ENCODE measurements at regions not wholly inside any gene's neighbourhood (a gene's known extent, or its start where the extent isn't known, plus 50 kb on each side); places are given as distances from the start of the nearest gene placed in this dataset.

DNA sequence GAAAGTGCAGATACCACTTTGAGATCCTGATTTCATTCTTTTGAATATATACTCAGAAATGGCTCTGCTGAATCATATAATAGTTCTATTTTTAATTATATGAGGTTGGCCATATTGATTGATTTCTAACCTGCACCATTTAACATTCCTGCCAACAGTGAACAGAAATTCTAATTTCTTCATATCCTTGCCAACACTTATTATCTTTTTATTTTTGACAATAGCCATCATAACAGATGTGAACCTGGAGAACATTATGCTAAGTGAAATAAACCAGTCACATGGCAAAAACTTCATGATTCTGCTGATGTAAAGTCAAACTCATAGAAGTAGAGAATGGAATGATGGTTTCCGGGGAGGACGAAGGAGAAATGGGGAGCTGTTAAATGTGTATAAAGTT is 344.5 kb upstream of the CYRIA start:
- DNase-seq (ENCODE audit: insufficient read length, low spot score), result no peak
- TF ChIP-seq, protein P1, sequence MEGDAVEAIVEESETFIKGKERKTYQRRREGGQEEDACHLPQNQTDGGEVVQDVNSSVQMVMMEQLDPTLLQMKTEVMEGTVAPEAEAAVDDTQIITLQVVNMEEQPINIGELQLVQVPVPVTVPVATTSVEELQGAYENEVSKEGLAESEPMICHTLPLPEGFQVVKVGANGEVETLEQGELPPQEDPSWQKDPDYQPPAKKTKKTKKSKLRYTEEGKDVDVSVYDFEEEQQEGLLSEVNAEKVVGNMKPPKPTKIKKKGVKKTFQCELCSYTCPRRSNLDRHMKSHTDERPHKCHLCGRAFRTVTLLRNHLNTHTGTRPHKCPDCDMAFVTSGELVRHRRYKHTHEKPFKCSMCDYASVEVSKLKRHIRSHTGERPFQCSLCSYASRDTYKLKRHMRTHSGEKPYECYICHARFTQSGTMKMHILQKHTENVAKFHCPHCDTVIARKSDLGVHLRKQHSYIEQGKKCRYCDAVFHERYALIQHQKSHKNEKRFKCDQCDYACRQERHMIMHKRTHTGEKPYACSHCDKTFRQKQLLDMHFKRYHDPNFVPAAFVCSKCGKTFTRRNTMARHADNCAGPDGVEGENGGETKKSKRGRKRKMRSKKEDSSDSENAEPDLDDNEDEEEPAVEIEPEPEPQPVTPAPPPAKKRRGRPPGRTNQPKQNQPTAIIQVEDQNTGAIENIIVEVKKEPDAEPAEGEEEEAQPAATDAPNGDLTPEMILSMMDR (IDR thresholded peaks at IDR 0.05; ENCODE audit: insufficient read depth, missing control alignments), result no peak
- FAIRE-seq, result no peak

DNA sequence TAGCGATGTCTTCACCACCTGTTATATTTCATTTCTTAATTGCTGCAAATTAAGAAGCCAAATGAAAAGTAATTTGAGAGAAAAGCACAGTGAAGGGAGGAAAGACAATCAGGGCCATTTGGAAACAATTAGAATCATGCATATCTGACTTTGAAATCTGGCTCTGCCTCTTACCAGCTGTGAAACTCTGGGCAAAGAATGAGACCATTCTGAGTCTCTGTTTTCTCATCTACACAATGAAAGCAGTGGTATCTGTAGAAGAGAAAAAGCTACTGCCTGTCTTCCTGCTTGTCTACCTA is 334.5 kb upstream of the CYRIA start:
- DNase-seq (ENCODE audit: insufficient read length, low spot score) (no peak), FAIRE-seq (no peak)
- TF ChIP-seq, protein P1 (IDR thresholded peaks at IDR 0.05; ENCODE audit: insufficient read depth, missing control alignments), result no peak

DNA sequence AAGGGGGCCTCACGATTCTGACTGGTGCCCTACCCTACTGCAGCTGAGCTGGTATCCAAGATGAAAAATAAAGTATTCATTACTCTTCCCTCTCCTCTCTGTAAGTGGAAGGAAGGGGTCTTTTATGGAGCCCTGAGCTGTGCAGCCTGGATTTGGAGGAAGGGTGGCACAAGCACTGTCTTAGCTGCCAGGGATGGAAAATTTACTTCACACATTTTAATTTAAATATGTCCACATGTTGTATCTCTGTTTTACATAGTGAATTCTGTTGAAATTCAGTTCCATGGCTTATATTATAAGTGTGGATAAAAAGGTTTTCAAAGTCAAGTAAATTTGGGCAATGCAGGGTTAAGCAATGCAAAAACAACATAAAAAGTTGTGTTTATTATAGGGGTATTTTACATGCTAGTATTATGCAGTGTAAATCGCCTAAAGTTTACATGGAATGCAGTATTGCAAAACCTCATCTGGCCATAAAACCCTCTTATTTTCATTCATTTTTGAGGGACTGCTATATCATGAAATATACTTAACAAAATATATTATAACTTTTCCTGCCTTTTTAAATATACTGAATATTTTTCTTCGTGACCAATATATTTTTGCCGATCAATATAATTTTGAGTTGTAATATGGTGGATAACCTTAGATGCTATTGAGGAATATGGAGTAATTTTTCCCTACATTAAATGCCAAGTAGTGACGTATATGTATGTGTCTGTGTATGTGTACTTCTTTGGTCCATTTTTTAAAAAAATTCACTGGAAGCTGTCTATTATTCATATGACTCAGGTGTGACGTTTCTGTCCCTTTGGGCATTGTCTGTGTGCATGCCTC is 333.9 kb upstream of the CYRIA start:
- DNase-seq (ENCODE audit: insufficient read length, low spot score), result no peak
- TF ChIP-seq, protein P1 (IDR thresholded peaks at IDR 0.05; ENCODE audit: insufficient read depth, missing control alignments), result no peak
- FAIRE-seq, result no peak

DNA sequence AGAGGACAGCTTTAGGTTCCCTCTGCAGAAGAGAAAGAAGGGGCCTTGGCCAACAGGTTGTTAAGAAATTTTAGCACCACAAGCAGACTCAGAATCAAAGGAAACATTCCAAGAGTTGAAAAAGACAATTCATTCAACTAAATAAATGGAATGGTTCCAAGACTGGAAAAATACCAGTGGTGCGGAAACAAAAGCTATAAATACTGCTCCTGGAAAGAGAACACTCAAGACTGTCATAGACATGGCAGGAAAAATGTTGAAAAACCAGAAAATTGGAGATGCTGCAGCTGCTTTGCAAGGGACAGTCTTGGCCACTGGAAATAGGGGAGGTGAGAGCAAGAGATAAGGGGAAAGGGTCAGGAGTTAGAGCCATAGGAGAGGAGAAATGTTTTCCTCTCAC is 312.7 kb upstream of the CYRIA start:
- TF ChIP-seq, protein P1 (IDR thresholded peaks at IDR 0.05; ENCODE audit: insufficient read depth, missing control alignments), result no peak
- no peak for DNase-seq (ENCODE audit: insufficient read length, low spot score)
- no peak for FAIRE-seq

DNA sequence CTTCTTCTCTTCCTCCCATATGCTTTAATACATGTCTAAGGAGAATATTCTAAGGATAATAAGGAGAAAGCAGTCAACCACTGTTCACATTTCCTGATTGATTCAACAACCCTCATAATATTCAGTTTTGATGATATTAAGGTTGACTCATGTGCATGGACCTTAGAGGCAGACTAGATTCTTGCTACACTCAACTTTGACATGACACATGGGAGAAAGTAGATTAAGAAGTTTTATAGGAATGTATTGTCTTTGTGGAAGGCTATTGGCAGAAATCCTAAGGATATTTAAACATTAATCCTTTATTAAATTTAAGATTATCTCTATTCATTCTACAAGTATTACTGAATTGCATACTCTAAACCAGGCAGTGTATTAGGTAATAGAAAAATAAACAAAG is 309.1 kb upstream of the CYRIA start:
- DNase-seq (ENCODE audit: insufficient read length, low spot score) (no peak), FAIRE-seq (no peak)
- TF ChIP-seq, protein P1 (IDR thresholded peaks at IDR 0.05; ENCODE audit: insufficient read depth, missing control alignments), result no peak

DNA sequence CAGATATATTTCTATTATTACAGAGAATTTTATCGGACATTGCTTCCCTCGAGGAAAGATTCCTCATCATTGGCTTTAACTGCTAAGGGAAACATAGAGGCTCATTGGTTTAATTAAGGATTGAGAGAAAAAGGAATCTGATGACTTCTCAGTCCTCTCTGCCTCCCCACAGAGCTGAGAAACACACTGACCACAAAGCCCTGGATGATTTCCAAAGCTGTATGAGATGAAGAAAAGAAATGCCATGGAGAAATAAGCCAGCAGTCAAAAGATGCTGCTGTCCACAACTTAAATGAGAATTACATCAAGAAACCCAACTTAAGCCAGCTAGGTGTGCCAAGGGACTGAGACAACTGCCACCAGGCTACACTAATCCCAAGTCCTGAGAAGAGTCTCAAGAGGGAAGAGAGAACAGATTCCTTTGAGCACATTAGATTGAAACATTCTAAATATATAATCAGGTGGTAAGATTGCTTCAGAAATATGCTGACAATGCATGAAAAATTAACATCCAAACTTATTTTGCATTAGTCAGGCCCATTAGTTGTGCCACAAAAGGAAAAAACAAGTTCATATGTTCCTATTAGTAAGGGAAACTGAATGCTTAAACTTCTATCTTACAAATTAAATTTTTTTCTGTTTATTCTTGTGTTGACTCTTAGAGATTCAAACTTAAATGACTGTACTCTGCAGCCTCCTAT is 308.1 kb upstream of the CYRIA start:
- FAIRE-seq, result no peak
- TF ChIP-seq, protein P1 (IDR thresholded peaks at IDR 0.05; ENCODE audit: insufficient read depth, missing control alignments), result no peak
- DNase-seq (ENCODE audit: insufficient read length, low spot score), result no peak

DNA sequence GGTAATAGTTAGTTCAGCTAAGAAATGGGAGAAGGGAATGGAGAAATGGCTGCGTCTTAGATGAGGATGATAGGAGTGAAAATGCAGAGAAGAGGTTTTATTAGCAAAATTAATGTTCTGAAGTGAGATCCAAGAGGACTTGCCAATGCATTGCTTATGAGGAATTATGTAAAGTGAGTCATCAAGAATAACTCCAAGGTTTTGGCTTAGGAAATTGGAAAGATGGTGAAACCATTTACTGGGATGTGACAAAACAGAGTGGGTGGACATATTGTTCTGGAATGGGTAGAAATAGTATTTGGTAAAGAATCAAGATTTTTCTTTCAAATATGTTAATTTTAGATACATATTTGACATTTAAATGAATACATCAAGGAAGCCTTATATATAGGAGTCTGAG is 306.6 kb upstream of the CYRIA start:
- no peak for FAIRE-seq

More for the DNA sequence above, 306.6 kb upstream of the CYRIA start:
- DNase-seq (ENCODE audit: insufficient read length, low spot score), result no peak
- TF ChIP-seq, protein P1 (IDR thresholded peaks at IDR 0.05; ENCODE audit: insufficient read depth, missing control alignments), result no peak
